ENCODE measurements at regions not wholly inside any gene's neighbourhood (a gene's known extent, or its start where the extent isn't known, plus 50 kb on each side); places are given as distances from the start of the nearest gene placed in this dataset.

- TF ChIP-seq CTCF (IDR thresholded peaks at IDR 0.05) (no peak), POLR2A (IDR thresholded peaks at IDR 0.05) (no peak)
These were observed 176.3 kb upstream of the ZNF32 start for GRCh38 chr10:43824934-43825333.
